Ovary (tissue), 7 donors: ENCODE measurements at regions not wholly inside any gene's neighbourhood (a gene's known extent, or its start where the extent isn't known, plus 50 kb on each side); places are given as distances from the start of the nearest gene placed in this dataset.

Source experiments
- DNase-seq, 5 donors: peaks; one replicate each; pipeline ENCODE4 v3.0.0-alpha.2; 2019 to 2020
- H3K27ac ChIP-seq, 2 donors: fragments of 200-600 bp; one replicate each; pipeline versions ENCODE4 v1.5.1 to v1.8.0; 2019 to 2022
- H3K27me3 ChIP-seq: fragments of 200-600 bp; one replicate; pipeline ENCODE4 v1.8.0; 2022
- H3K36me3 ChIP-seq: fragments of 200-600 bp; sonication (generic); one replicate; pipeline ENCODE4 v1.5.1; 2019
- H3K4me1 ChIP-seq: one replicate; pipeline ENCODE4 v1.8.1; 2013; ENCODE audit warnings: mild to moderate bottlenecking, moderate library complexity; ENCODE audit not compliant: insufficient read depth
- H3K4me3 ChIP-seq: fragments of 200-600 bp; sonication (generic); one replicate; pipeline ENCODE4 v1.5.1; 2017
- H3K9me3 ChIP-seq, 2 donors: fragments of 200-600 bp in 1 of 2; sonication (generic) in 1 of 2; one replicate each; pipeline versions ENCODE4 v1.5.1 to v1.8.1; 2013 to 2019; ENCODE audit warnings: mild to moderate bottlenecking in 1 of 2, moderate library complexity in 1 of 2
- EP300 ChIP-seq: sonication (generic); formaldehyde crosslinking; IDR thresholded peaks from one replicate; pipeline ENCODE4 v1.6.1; 2017; ENCODE audit warnings: antibody characterized with exemption
- POLR2A ChIP-seq: fragments of 450-650 bp; IDR thresholded peaks from one replicate; pipeline ENCODE4 v1.6.1; 2017; ENCODE audit warnings: antibody characterized with exemption, mild to moderate bottlenecking, moderate library complexity
- WGBS, 3 donors: extraction: QIAGEN DNeasy Blood & Tissue Kit in 1 of 3; methylation state at CpG; one replicate each; pipeline versions ENCODE4 v1.1.5 to v1.1.7; 2013 to 2017; 5-methylcytosine and 5-hydroxymethylcytosine counted together
- intact Hi-C, 4 donors: fragments of 100-400 bp; cut with DNase I; formaldehyde crosslinking; loops; one replicate each; pipeline versions ENCODE4 v1.11.0 to v1.15.1; 2022 to 2023
- TF ChIP-seq, protein P1 (sequence below), 3 donors: fragments of 450-650 bp in 2 of 3; fragments of 200-600 bp in 1 of 3; IDR thresholded peaks; one replicate each; pipeline versions ENCODE4 v1.5.1 to v1.8.0; 2016 to 2022; ENCODE audit warnings: antibody characterized with exemption in 3 of 3, mild to moderate bottlenecking in 1 of 3
- donor health status: DM: no; HTN: no; CAD: no; lungs with moderate emphysema.
- donor health status: DM: no; HTN: no; CAD: no.
- donor health status: Bipolar disorder and iron deficiency.
- donor health status: DM: no; HTN: no; CAD: no.
- donor health status: DM: yes; HTN: yes; CAD: no.

DNA sequence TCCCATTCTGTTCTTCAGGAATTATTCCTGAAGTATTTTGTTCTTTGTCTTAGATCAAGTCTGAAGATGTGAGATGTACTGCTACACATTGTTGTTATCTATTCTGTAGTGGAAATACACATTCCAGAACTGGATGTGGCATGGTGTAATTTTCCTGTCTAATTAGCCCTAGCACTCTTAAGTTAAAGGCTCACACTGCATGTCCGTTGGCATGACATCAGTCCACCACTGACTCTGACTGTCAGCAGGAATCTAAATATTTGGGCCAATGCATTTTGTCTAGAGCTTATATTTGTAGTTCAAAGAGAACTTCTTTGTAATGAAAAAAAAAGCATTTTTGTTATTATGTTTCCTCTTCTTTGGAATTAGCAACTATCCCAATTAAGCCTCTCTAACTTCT, 201.0 kb downstream of the S1PR1 start:
- H3K9me3 ChIP-seq, result no peaks in the 10 kb centered on the region
- no peaks in the 10 kb centered on the region for H3K4me1 ChIP-seq
- H3K36me3 ChIP-seq, result no peaks in the 10 kb centered on the region
- H3K27me3 ChIP-seq, result no peaks in the 10 kb centered on the region
- WGBS, 3 donors, result 29 to 51% (median 45%) methylated on average over 1 of the region's 1 CpG
- intact Hi-C loops, result no loop called here
- H3K27ac ChIP-seq, result no peak overlapping the region
- no peak for DNase-seq
- TF ChIP-seq POLR2A, result no peak
- TF ChIP-seq EP300, result no peak
- TF ChIP-seq, protein P1, sequence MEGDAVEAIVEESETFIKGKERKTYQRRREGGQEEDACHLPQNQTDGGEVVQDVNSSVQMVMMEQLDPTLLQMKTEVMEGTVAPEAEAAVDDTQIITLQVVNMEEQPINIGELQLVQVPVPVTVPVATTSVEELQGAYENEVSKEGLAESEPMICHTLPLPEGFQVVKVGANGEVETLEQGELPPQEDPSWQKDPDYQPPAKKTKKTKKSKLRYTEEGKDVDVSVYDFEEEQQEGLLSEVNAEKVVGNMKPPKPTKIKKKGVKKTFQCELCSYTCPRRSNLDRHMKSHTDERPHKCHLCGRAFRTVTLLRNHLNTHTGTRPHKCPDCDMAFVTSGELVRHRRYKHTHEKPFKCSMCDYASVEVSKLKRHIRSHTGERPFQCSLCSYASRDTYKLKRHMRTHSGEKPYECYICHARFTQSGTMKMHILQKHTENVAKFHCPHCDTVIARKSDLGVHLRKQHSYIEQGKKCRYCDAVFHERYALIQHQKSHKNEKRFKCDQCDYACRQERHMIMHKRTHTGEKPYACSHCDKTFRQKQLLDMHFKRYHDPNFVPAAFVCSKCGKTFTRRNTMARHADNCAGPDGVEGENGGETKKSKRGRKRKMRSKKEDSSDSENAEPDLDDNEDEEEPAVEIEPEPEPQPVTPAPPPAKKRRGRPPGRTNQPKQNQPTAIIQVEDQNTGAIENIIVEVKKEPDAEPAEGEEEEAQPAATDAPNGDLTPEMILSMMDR (IDR thresholded peaks at IDR 0.05), result no peak
- H3K4me3 ChIP-seq, result no peak overlapping the region

DNA sequence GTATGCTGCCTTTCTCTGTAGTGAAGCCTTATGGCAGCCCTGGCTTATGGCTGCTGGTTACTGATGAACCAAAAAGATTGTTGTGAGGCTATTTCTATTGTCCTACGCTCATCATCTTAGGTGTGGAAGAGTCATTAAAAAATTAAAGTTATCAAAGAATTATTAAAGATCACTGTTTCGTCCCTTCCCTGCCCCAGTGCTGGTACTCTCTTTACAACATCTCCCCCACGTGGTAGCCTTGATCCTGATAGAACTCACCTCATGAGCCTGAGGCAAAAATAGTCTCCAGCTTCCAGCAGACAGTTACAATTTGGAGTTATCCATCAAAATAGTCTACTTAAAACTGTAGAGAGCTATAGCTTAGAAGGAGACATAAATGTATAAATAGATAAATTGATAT, 201.5 kb downstream of the S1PR1 start:
- no peaks in the 10 kb centered on the region for H3K27me3 ChIP-seq
- no peaks in the 10 kb centered on the region for H3K36me3 ChIP-seq
- H3K27ac ChIP-seq, result no peak overlapping the region
- no peaks in the 10 kb centered on the region for H3K9me3 ChIP-seq
- DNase-seq, result no peak
- TF ChIP-seq, protein P1 (IDR thresholded peaks at IDR 0.05), result no peak
- H3K4me1 ChIP-seq, result no peaks in the 10 kb centered on the region
- 66 to 75% (median 71%) methylated on average over 3 of the region's 3 CpGs for WGBS, 3 donors
- intact Hi-C loops, result no loop called here
- H3K4me3 ChIP-seq, result no peak overlapping the region

DNA sequence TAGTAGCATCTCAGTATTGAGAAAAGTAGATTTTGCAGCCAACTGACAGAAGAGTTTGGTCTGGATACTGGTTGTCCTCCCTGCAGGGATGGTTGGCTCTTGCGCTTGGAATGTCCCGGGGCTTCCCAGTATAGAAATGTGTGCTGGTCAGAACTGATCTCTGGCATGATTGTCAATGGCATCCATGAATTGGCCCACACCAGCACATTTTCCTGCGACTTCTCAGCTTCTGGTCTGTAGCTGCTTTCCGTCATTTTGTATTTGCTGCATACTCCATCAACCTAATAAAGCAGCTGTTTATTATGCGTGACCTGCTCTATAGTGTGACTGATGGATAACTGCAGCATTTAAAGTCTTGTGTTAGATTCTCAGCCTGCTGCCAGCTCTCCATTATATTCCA, 203.7 kb downstream of the S1PR1 start:
- H3K4me1 ChIP-seq, result no peaks in the 10 kb centered on the region
- 54 to 62% (median 60%) methylated on average over 5 of the region's 5 CpGs for WGBS, 3 donors
- no peaks in the 10 kb centered on the region for H3K27me3 ChIP-seq
- TF ChIP-seq, protein P1 (IDR thresholded peaks at IDR 0.05), result no peak
- TF ChIP-seq POLR2A (no peak), EP300 (no peak)
- H3K36me3 ChIP-seq, result no peaks in the 10 kb centered on the region
- no peak for DNase-seq
- H3K4me3 ChIP-seq, result no peak overlapping the region
- H3K27ac ChIP-seq, result no peak overlapping the region
- intact Hi-C loops, result no loop called here
- no peaks in the 10 kb centered on the region for H3K9me3 ChIP-seq

DNA sequence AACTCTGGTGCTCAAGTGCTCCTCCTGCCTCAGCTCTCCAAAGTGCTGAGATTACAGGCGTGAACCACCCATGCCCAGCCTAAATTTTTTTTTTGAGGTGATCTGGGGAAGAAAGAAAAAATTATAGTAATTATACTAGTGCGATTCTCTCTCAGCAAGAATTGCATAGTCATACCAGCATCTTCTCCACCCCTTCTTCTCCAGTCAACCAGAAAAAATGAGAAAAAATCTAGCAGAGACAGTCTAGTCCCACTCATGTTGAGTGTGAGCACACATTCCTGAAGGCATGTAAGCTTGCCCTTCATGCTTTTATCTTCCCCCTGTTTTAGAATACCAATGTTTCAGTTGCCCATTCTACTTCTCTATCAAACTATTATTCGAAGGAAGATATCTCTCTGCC, 207.6 kb downstream of the S1PR1 start:
- no peak for TF ChIP-seq POLR2A
- H3K27ac ChIP-seq, result no peak overlapping the region
- intact Hi-C loops, result no loop called here
- no peak for DNase-seq
- H3K9me3 ChIP-seq, result no peaks in the 10 kb centered on the region
- H3K4me1 ChIP-seq, result no peaks in the 10 kb centered on the region
- no peak overlapping the region for H3K4me3 ChIP-seq
- 88 to 95% (median 89%) methylated on average over 3 of the region's 3 CpGs for WGBS, 3 donors
- H3K36me3 ChIP-seq, result no peaks in the 10 kb centered on the region
- H3K27me3 ChIP-seq, result no peaks in the 10 kb centered on the region

DNA sequence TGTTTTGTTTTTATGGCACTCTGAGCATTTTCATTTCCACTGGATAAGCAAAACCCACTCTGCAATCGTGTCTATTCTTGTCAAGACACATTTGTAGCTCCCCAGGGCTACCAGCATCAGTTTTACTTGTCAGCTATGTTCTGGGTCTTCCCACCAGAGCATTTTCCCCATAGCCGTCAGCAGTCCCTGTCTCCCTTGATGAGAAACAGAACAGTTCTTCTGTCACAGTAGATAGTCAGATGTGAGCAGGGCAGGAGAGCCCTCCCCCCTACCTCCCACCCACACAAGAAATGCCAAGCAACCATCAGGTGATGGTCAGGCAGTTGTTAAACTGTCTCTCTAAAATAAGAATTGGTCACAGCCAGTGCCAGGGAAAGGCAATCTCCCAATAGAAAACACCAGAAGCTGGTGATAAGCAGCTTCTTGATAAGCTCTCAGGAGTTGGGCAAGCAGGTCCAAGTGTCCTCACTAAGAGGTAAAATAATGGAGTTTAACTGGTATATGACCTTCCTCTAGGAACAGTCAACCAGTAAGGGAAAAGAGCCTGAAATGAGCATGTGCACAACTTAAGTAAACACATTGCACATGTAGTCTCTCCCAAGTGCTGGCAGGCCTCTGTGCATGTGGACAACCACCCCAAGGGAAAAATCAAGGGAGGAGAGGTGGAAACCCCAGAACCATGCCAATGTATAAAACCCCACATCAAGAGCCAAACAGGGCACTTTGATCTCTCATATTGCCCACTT, 208.2 kb downstream of the S1PR1 start:
- intact Hi-C loops, result no loop called here
- 55 to 65% (median 61%) methylated on average over 2 of the region's 2 CpGs for WGBS, 3 donors
- Histone ChIP-seq H3K9me3 (no peaks in the 10 kb centered on the region), H3K36me3 (no peaks in the 10 kb centered on the region), H3K27me3 (no peaks in the 10 kb centered on the region), H3K4me1 (no peaks in the 10 kb centered on the region), H3K27ac (no peak overlapping the region), H3K4me3 (no peak overlapping the region)
- TF ChIP-seq EP300 (no peak), POLR2A (no peak)
- TF ChIP-seq, protein P1 (IDR thresholded peaks at IDR 0.05), result no peak
- DNase-seq, result no peak
